NCI-H748 (cell line): ENCODE measurements at regions not wholly inside any gene's neighbourhood (a gene's known extent, or its start where the extent isn't known, plus 50 kb on each side); places are given as distances from the start of the nearest gene placed in this dataset.
"Not testable (repeated sequence)": the region's sequence is repeated elsewhere in the genome, so short reads cannot be mapped to it uniquely, and the experiment has no call there.

Experiments
- DNase-seq: peaks from one replicate; lab custom pipeline; 2025; ENCODE audit not compliant: unreplicated experiment; lab: John Stamatoyannopoulos, UW

- no peak for DNase-seq
These were observed 328.4 kb downstream of the PAPSS1 start for GRCh38 chr4:107391630-107392028.

- DNase-seq = no peak
These were observed 328.9 kb downstream of the PAPSS1 start for GRCh38 chr4:107391009-107391629.

- DNase-seq = no peak
These were observed 330.1 kb downstream of the PAPSS1 start for GRCh38 chr4:107389965-107390364.

GRCh38 chr4:107388736-107389274 lies 331.2 kb downstream of the PAPSS1 start:
- no peak for DNase-seq

GRCh38 chr4:107380836-107381438 lies 339.1 kb downstream of the PAPSS1 start:
- no peak for DNase-seq

GRCh38 chr4:107380190-107380589 lies 339.8 kb downstream of the PAPSS1 start:
- no peak for DNase-seq

- peak; percentile 11 for DNase-seq
These were observed 340.8 kb downstream of the PAPSS1 start for GRCh38 chr4:107379054-107379869.

GRCh38 chr4:107376293-107376692 lies 340.2 kb upstream of the DKK2 start:
- DNase-seq = peak; percentile 85

- peak; percentile 22 for DNase-seq
These were observed 330.8 kb upstream of the DKK2 start for GRCh38 chr4:107366900-107367299.

- DNase-seq = no peak
These were observed 330.1 kb upstream of the DKK2 start for GRCh38 chr4:107366016-107366735.

- no peak for DNase-seq
These were observed 327.0 kb upstream of the DKK2 start for GRCh38 chr4:107363125-107363524.

GRCh38 chr4:107359208-107359607 lies 323.1 kb upstream of the DKK2 start:
- no peak for DNase-seq

GRCh38 chr4:107354304-107354703 lies 318.2 kb upstream of the DKK2 start:
- not testable (repeated sequence) for DNase-seq

- DNase-seq = no peak
These were observed 315.1 kb upstream of the DKK2 start for GRCh38 chr4:107351196-107351595.

- no peak for DNase-seq
These were observed 313.6 kb upstream of the DKK2 start for GRCh38 chr4:107349732-107350131.

- DNase-seq = no peak
These were observed 313.2 kb upstream of the DKK2 start for GRCh38 chr4:107349266-107349665.

- no peak for DNase-seq
These were observed 312.3 kb upstream of the DKK2 start for GRCh38 chr4:107348188-107349050.

- DNase-seq = no peak
These were observed 297.4 kb upstream of the DKK2 start for GRCh38 chr4:107333518-107333917.

GRCh38 chr4:107332656-107333055 lies 296.5 kb upstream of the DKK2 start:
- DNase-seq = not testable (repeated sequence)

- DNase-seq = peak; percentile 64
These were observed 294.8 kb upstream of the DKK2 start for GRCh38 chr4:107330916-107331315.
